Activated CD4-positive, alpha-beta T cell treated with anti-CD3 and anti-CD28 coated beads, Interleukin-2, amount 50 U/mL, for 16 hours (primary cell): ENCODE measurements at regions not wholly inside any gene's neighbourhood (a gene's known extent, or its start where the extent isn't known, plus 50 kb on each side); places are given as distances from the start of the nearest gene placed in this dataset.

Experiments used
- DNase-seq: peaks from one replicate; pipeline ENCODE4 v3.0.0-alpha.2; 2020

DNA sequence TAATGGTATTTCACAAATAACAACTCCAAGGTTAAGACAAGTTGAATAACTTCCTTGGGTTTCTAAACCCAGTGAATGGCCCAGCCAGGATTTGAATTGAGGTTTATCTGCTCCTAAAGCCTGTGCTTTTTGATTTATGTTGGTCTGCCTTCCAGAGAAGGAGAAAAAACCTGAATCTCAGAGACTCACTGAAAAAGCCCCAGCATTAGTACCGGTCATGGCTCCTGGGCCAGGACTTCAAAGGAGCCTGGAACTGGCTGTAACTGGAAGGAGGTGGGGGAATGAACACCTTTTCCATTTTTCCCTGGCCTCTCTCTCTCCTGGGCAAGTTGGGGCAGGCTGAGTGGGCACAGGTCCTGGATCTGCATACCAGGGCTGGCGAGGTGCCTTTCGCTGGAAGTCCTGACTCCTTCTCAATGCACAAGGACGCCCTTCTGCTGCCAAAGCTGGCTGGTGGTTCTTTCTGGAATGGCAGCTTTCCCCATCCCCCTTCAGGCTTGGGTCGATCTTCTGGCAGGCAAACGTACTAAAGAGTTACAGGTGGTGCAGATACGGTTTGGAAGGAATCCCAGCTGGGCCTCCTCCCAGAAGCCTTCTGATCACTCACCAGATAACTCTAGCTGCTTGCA lies 268.2 kb downstream of the PTEN start:
- no peak for DNase-seq

DNA sequence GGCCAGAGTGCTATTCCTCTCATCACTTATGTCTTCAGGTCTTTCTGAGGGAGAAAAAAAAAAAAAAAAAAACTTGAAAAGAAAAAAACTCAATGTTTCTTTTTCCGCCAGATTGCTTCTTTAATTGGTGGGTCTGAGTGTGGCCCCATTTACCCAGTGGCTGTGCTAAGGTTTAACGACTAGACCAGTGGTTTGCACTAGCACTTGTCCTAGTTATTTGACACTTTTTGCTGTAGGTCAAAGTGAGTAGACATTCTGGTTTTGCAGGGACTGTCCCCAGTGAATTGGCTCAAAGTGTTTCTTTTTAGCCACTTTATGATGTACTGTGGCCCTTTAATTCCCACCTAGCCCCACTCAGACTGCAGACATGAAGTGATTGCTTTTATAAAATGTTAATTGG lies 273.3 kb downstream of the PTEN start:
- DNase-seq: no peak

DNA sequence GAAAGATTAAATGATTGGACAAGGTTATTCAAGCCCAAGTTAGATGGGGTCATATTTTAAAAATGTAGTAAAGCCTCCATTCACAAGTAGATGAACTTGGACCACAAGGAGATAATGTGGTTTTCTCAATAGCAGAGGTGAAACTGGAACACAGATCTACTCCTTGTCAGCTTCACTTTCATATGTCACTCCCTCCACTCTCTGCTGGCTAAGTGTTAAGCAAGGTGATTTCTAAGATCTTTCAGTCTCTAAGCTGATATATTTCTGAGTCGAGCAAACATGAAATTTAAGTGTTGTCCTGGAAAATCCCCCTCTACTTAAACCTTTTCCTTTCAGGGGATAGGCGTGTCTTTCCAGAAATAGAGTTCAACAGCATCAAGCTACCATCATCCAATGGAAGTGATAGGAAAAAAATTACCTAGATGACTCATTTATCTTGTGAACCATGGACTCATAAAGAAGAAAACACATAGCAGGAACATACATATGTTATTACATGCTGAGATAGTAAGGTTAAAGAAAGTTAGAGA lies 275.0 kb downstream of the PTEN start:
- DNase-seq: peak; percentile 61

DNA sequence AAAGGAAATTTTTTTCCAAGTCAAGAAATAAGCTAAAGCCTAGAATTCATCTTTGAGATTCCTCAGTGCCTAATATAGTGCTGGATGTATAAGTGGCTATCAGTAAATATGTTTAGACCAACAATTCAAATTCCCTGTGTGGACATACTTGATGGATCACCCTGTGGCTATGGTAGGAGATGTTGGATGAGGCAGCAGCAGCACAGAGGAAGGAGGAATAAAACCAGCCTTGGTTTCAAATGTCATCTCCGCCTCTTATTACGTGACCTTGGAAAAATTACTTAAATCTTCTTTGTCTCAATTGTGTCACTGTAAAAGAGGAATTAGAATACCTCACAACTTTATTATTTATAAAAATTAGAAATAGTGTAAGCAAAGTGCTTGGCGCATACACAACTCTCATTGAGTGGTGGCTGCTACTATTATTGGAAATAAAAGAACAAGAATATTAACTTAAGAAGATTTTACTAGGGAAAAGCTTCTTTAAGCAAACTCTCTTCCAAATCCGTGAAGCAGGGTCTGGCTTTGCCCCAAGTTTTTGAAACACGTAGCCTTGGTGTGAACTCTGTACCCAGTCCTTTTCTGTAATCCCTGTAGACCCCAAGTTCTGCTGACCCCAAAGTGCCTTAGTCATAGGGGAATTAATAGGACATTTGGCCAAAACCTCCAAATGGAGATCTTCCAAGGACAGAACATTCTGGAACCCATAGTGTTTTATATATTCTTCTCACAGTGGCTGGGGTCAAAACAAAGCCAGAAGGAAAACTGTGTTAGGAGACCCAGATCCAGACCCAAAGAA lies 283.8 kb downstream of the PTEN start:
- no peak for DNase-seq

DNA sequence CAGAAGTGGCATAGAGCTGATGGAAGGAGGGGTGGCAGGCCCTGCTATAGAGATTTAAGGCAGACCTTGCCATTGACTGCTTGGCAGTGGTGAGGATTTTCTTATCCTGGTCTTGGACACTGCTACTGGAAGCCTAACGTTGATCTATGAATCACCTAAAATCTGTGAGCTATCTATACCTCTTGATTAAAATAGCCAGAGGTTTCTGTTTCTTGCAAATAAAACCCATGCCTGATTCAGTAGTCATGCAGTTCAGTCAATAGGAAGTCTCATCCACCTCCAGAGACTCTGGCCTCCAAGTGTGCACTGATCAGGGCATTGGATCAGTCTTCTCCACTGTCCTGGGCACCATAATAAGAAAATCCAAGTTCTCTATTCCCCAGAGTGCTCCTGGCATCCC lies 286.5 kb downstream of the PTEN start:
- DNase-seq: no peak

DNA sequence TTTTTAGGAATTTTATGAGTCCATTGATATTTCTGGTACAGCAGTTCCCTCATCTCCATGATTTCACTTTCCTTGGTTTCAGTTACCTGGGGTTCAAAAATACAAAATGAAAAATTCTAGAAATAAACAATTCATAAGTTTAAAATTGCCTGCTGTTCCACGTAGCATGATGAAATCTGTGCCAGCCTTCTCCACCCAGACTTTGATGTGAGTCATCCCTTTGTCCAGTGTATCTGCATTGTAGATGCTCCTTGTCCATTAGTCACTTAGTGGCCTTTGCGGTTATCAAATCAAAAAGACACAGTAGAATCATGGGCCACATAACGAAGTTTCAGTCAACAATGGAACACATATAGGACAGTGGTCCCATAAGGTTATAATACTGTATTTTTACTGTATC lies 286.9 kb downstream of the PTEN start:
- DNase-seq: no peak

DNA sequence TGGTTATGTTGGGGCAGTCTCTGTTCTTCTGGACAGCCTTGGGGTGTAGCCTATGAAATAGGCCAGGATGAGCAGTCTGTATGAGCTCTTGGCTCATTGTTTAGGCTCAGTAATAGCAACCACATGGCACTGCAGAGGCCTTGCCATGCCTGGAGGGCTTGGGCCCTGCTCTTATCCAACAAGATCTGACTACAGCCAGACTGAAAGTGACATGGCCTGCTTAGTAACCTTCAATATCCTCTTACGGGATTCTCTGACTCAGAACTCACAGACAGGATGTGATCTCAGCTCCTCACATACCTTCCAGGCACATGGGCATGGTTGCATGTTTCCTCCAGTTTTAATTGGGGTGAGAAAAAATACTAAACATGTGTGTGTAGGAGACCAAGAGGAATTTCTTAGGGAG lies 289.3 kb downstream of the PTEN start:
- DNase-seq: peak; percentile 88

DNA sequence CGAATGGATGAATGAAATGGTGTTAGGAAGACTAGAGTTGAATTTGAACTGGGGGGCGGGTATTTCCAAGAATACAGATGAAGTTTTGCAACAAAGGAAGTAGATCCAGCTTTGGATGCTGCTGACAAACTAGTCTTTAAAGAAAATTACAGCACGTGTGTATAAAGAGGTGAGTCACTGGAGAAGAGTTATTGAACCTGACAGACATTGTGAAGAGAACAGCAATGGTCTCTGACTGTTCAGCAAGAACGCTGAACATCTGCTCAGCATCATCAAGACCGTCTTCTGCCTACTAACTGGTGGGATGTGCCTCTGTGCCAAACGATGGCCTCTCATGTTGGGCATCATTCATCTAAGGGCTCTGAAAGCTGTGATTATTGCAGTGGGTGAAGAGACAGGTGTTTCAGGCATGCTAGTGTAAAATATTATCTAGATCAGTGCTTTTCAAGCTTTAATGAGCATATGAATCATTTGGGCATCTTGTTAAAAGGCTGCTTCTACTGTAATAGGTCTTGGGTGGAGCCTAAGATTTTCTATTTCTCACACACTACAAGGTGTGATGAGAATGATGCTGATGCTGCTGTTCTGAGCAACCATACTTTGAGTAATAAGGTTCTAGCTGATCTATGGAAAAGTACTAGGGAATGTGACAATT lies 291.3 kb downstream of the PTEN start:
- no peak for DNase-seq

DNA sequence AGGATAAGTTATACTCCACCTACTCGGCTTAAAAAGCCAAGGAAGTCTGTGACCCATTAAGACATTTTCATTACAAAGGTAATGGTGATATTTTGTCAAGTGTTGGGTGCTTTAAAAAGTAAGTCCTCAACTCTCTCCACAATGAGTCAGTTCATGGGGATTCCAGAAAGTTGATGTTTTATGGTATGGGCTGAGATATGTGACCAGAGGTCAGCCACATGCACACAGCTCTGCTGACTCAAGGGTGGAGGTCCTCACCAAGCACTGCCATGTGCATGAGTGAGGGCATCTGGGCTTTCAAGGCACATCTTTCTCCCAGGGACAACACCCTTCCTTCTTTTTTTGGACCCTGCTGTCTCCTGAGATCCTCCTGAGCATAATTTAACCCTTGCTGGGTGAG lies 292.9 kb downstream of the PTEN start:
- DNase-seq: no peak

DNA sequence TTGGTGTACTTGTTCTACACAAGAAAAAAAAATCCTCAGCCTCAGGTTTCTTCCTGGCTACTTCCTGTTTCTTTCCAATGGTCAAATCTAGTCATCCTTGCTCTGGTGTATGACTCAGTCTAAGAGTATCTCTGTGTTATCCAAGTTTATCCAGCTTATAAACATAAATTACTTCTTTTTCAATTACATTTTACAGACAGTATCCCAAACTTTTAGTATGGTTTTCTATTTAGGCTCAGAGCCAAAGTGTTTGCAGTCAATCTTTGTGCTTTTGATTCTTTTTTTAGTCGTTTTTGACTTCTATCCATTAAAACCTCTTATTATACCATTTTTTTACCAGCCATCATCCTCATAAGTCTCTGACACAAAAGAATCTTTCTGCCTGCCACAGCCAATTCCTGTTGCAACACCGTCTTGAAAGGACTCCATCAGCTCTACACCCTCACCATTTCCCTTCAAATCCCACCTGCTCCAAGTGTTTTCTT lies 294.6 kb downstream of the PTEN start:
- no peak for DNase-seq

DNA sequence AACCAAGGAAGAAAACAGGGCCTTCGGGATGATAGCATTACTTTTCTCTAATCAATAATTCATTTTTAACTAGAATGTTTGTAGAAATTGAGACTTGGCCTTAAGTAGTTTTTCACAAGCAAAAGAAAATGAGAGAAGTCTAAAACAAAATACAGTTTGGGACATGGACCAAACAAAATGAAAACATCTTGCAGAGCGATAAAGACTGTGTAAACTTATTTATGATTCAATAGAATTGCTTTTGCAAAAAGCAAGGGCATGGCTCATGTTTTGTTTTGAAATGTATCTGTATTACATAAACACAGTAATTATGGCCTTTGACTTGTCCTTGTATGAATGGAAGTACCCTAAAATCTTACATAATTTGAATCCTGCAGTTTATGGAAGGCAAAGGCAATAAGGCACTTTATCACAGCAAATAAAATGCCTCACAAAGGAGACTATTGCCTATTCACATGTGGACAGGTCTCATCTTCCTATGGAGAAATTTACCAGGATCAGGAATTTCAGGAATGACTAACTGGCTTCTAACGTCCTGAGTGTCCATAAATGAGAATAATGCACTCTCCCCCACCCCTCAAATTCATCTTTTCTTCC lies 295.2 kb downstream of the PTEN start:
- no peak for DNase-seq

DNA sequence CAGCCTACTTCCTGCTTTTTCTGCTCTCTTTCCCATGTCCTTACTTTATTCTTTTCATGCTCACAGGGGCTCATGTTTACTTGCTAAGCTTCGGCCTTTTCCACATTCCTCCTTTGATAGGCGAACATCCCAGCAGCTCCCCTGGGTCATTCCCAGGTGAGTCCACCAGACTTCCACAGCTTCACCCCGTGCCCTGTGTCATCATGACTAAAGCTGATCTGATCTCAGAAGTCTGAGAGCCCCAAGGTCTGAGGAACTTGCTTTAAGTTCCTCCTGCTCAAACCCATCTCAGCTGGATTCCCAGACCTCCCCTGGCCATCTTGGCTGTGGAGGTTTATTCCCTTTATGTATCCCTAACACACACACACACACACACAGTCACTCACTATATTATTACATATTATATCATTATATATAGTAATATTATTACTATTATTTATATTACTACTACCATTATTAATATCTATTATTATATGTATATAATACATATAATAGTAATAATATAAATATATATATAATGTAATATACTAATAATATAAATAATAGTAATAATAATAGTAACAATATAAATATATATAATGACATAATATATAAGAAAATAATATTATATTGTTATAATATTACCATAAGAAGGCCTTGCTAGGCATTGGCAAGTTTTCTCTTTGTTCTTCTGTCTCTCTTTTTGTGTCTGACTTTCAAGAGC lies 295.9 kb downstream of the PTEN start:
- DNase-seq: no peak

DNA sequence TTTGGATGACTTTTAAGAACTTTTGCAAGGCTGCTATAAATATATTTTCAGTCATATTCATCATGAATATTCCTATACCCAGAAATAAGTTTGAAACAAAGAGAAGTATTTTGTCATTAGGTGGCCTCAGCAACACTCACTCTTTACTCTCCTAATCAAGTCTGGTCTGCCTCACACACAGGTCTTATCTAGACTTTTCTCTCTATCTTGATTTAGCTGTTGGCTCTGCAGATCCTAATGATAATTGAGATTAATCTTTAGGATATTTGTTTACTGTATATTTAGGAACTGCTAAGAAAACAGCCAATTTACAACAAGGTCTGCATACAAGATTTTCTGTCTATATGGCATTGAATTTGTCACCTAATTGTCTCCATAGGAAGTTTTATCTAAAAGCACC lies 297.6 kb downstream of the PTEN start:
- DNase-seq: no peak

DNA sequence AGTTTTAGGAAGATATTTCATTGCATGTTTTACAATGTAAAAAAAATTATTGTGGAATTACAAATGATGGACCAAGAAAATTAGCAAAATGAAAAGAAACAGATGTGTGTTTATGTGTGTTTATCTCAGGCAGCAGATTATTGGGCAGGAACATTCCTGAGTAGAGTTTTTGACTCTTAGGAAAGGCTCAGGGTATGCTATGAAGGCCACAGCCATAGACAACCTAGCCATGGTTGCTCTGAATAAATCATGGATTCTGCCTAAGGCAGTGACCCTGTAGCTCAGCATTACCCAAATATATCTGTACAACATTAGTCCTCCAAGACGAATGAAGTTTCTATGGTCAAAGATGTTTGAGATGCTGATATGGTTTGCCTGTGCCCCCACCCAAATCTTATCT lies 298.3 kb downstream of the PTEN start:
- no peak for DNase-seq

DNA sequence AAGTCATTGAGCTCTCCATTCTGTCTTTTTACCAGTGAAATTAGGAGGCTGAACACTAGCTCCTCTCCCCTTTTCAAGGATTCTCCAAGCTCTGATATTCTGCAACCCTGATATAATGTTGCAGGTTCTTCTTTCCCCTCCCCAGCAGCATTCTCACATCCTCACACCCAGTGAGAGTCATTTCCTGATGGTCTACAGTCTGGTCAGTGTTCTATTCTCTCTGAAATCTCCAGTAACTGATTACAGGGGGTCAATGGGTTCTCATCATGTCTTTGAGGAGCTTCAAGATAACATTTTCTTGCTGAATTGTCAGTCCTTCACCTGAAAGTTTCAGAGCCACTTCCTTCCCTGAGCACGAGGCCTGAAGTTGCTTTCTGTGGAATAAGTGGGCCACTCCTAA lies 299.4 kb downstream of the PTEN start:
- no peak for DNase-seq

DNA sequence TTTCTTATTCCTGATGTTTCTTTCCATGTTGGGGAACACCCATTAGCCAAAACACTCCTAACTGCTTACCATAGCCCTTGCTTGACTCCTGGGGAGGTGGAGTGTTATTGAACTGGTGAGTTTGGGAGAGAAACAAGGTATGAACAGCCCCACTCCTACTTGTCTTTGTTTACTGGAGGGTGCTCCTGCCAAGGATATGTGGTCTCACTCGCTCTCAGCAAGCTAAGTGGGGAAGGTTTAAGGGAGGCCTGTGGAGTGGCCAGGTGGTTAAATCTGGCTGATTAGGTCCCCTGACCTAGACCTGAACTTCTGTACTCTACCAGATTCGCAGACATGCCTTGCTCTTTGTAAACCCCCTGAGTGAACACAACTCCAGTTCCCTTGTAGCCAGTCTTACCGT lies 300.1 kb downstream of the PTEN start:
- no peak for DNase-seq

DNA sequence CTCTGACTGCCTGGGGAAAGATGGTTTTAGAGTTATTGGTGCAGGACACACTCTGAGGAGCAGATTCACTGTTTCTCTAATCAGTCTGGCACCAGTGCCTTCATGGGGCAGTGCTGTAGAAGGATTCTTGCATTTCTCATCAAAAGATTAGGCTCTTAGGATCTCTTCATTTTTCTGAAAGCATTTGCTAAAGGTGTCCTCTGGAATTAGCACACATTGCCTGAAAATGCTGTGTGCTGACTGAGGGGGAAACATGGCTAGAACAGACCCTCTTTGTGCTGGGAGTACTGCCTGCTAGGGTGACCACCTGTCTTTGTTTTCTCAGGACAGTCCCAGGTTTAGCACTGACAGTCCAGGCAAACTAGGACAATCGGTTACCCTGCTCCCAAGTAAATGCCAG lies 301.0 kb downstream of the PTEN start:
- DNase-seq: no peak

DNA sequence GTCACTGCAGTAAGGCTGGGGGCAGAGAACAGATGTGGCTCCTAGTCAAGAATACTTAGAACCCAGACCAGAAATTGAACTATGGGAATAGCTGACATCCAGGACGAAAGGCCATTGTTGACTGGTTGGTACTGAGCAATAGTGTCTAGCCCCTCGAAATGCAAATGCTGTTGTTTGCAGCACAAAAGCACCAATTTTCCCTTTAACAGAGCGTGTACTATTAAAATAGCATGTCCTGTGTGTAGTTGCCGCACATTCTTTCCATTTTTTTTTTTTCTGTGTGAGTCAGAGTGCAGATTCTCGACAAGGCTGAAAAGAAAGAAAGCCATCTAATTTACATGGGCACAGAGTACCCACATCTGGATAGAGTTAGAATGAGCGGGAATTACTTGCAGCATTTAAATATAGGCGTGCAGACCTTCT lies 302.4 kb downstream of the PTEN start:
- no peak for DNase-seq

DNA sequence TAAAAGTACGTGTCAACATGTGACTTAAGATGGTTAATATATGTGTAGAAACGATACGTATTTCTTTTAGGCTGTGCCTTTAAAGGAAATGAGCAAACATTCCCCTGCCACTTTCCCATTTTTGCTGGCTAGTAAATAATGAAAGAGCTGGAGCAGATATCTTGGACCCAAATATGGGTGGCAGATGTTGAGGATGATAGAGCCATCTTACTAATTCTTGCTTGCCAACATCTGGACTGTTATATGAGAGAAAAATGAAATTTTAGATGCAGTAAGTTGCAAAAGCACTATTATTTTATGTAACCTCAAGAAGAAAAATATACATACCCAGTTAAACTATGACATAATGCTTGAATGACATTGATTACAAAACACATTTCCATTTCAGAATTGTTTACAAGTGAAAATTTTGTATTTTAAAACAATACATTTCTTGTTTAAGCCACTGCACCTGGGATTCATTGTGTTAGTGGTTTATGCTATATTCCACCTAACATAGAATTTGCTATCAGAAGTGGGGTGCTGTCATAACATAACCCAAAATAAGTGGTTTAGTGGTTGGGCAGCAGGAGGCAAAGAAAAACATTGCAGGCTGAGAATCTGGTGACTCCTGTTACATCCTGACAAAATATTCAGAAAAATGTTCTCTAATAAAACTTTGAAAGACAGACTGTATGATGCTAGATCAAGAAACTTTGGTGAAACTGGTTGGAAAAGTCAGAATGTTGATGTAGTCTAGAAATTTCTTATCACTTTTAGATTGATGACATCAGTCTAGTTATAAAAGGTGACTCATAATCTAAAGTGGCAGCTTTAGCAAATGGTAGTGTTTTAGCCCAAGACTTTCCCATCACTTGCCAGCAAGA lies 305.0 kb downstream of the PTEN start:
- DNase-seq: no peak

DNA sequence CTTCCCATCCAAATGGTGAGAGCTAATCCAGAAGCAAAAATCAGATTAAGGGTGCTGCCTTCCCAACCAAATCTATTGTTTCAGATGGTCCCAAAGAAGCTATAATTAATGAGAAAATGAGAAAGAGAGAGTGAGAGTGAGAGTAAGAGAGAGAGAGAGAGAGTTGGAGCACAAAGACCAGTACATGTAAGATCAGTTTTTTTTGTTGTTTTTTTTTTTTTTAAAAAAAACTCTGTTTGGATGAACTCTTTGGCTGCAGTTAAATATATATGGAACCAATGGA lies 305.6 kb downstream of the PTEN start:
- DNase-seq: no peak

DNA sequence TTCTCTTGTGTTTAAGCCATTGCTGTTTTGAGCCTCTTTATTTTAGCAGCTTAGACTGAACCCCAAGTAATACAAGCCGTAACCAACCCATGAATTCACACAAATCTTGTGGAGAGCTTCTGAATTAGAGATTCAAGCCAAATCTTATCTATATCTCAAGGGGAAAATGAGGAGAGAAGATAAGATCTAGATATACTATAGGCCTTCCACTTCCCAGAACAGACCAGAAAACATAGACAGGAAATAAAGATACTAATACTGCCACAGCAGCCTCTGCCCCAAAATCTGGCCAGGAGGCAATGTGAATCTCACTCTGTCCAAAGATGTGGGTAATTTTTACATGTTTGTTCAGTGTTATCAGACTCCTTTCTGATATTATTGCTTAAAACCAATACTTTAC lies 307.2 kb downstream of the PTEN start:
- DNase-seq: no peak

DNA sequence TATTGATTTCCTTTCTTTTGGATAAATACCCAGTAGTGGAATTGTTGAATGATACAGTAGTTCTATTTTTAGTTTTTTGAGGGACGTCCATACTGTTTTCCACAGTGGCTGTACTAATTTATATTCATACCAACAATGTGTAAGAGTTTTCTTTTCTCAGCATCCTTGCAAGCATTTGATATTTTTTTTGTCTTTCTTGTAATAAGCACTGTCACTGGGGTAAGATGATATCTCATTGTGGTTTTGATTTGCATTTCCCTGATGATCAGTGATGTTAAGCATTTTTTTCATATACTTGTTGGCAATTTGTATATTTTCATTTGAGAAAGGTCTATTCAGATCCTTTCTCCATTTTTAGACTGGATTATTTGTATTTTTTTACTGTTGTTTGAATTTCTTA lies 308.7 kb downstream of the PTEN start:
- no peak for DNase-seq
